Sciatic nerve (tissue), 2 donors: ENCODE measurements at regions not wholly inside any gene's neighbourhood (a gene's known extent, or its start where the extent isn't known, plus 50 kb on each side); places are given as distances from the start of the nearest gene placed in this dataset.
"Not testable (repeated sequence)": the region's sequence is repeated elsewhere in the genome, so short reads cannot be mapped to it uniquely, and the experiment has no call there.

Experiments
- ATAC-seq: fragments of 200-7000 bp; cut with Tn5 transposase; one replicate; pipeline ENCODE4 v1.9.1; 2020; ENCODE audit warnings: mild to moderate bottlenecking, moderate library complexity
- DNase-seq: peaks from one replicate; pipeline ENCODE4 v3.0.0-alpha.2; 2020; ENCODE audit warnings: low spot score
- intact Hi-C: fragments of 100-400 bp; cut with DNase I; formaldehyde crosslinking; loops from one replicate; pipeline ENCODE4 v1.14.2; 2022
- donor health status: DM: no; HTN: no; CAD: no.
- donor health status: DM: no; HTN: no; CAD: no.

GRCh38 chr2:91686046-91686445, 2994.6 kb downstream of the RPIA start:
- intact Hi-C loops, DNase-seq, ATAC-seq: not testable (repeated sequence)
